Thyroid gland (tissue), 4 donors: ENCODE measurements at regions not wholly inside any gene's neighbourhood (a gene's known extent, or its start where the extent isn't known, plus 50 kb on each side); places are given as distances from the start of the nearest gene placed in this dataset.

Experiments used
- DNase-seq, 2 donors: peaks; one replicate each; pipeline ENCODE4 v3.0.0-alpha.2; 2019
- H3K27ac ChIP-seq, 3 donors: fragments of 200-600 bp; sonication (generic); 1 replicate in 2 of 3; 2 replicates in 1 of 3; pipeline ENCODE4 v1.5.1; 2016 to 2019; ENCODE audit warnings: mild to moderate bottlenecking in 1 of 3, moderate library complexity in 1 of 3
- H3K27me3 ChIP-seq: fragments of 200-600 bp; sonication (generic); one replicate; pipeline ENCODE4 v1.5.1; 2019
- H3K36me3 ChIP-seq, 2 donors: fragments of 200-600 bp; sonication (generic); one replicate each; pipeline ENCODE4 v1.5.1; 2016 to 2019
- H3K4me1 ChIP-seq, 2 donors: fragments of 200-600 bp; sonication (generic); one replicate each; pipeline ENCODE4 v1.5.1; 2017 to 2019
- H3K4me3 ChIP-seq, 3 donors: fragments of 200-600 bp; sonication (generic); replicated peaks in 1 of 3; 1 replicate in 2 of 3; 2 replicates in 1 of 3; pipeline ENCODE4 v1.5.1; 2016; ENCODE audit warnings: mild to moderate bottlenecking in 1 of 3
- H3K9me3 ChIP-seq: fragments of 200-600 bp; sonication (generic); one replicate; pipeline ENCODE4 v1.5.1; 2017
- CTCF ChIP-seq, 6 experiments: fragments of 200-600 bp in 3 of 6; fragments of 450-650 bp in 3 of 6; sonication (generic) in 3 of 6; IDR thresholded peaks; one replicate each; pipeline ENCODE4 v1.5.1; 2016 to 2019; ENCODE audit warnings: antibody characterized with exemption in 6 of 6, mild to moderate bottlenecking in 2 of 6, inconsistent platforms in 1 of 6, moderate library complexity in 1 of 6
- POLR2A ChIP-seq, 2 donors: fragments of 450-650 bp; IDR thresholded peaks; one replicate each; pipeline ENCODE4 v1.6.1; 2017; ENCODE audit warnings: antibody characterized with exemption in 2 of 2, mild to moderate bottlenecking in 2 of 2, moderate library complexity in 1 of 2
- WGBS, 2 donors: methylation state at CpG; one replicate each; pipeline ENCODE4 v1.1.5; 2017; 5-methylcytosine and 5-hydroxymethylcytosine counted together
- intact Hi-C: fragments of 100-400 bp; cut with DNase I; formaldehyde crosslinking; loops from one replicate; pipeline ENCODE4 v1.15.1; 2023

GRCh38 chr18:24704946-24705630 is 244.7 kb downstream of the HRH4 start:
- H3K27me3 ChIP-seq, result no peaks in the 10 kb centered on the region

GRCh38 chr18:24710474-24710873 is 250.0 kb downstream of the HRH4 start:
- no peak overlapping the region for H3K4me3 ChIP-seq
- no peaks in the 10 kb centered on the region for H3K27me3 ChIP-seq
- no peaks in the 10 kb centered on the region for H3K36me3 ChIP-seq
- H3K4me1 ChIP-seq, result no peaks in the 10 kb centered on the region
- no peak overlapping the region for H3K27ac ChIP-seq
- TF ChIP-seq POLR2A (IDR thresholded peaks at IDR 0.05) (no peak), CTCF (IDR thresholded peaks at IDR 0.05) (no peak)
- H3K9me3 ChIP-seq, result no peaks in the 10 kb centered on the region
- no peak for DNase-seq
- intact Hi-C loops, result no loop called here

More at GRCh38 chr18:24704946-24705630, 244.7 kb downstream of the HRH4 start:
- Histone ChIP-seq H3K36me3 (no peaks in the 10 kb centered on the region), H3K27ac (no peak overlapping the region), H3K9me3 (no peaks in the 10 kb centered on the region), H3K4me1 (no peaks in the 10 kb centered on the region), H3K4me3 (no peak overlapping the region)
- intact Hi-C loops, result no loop called here
- WGBS, 2 donors, result 59 to 67% methylated on average over 7 of the region's 7 CpGs
- TF ChIP-seq CTCF (IDR thresholded peaks at IDR 0.05) (no peak), POLR2A (IDR thresholded peaks at IDR 0.05) (no peak)
- DNase-seq, result no peak

GRCh38 chr18:24719791-24720190 is 259.4 kb downstream of the HRH4 start:
- H3K4me1 ChIP-seq, result no peaks in the 10 kb centered on the region
- TF ChIP-seq CTCF (IDR thresholded peaks at IDR 0.05) (no peak), POLR2A (IDR thresholded peaks at IDR 0.05) (no peak)
- H3K27ac ChIP-seq, result no peak overlapping the region
- H3K27me3 ChIP-seq, result no peaks in the 10 kb centered on the region
- H3K4me3 ChIP-seq, result no peak overlapping the region
- H3K36me3 ChIP-seq, result no peaks in the 10 kb centered on the region
- intact Hi-C loops, result loop anchor here (10.0 kb wide), 1 partner anchor 115 kb away; no protein-coding TSS in a partner anchor
- H3K9me3 ChIP-seq, result no peaks in the 10 kb centered on the region
- no peak for DNase-seq

- Histone ChIP-seq H3K9me3 (no peaks in the 10 kb centered on the region), H3K27ac (no peak overlapping the region), H3K4me1 (no peaks in the 10 kb centered on the region), H3K4me3 (no peak overlapping the region), H3K27me3 (no peaks in the 10 kb centered on the region), H3K36me3 (no peaks in the 10 kb centered on the region)
- WGBS, 2 donors, result 78 to 86% methylated on average over 2 of the region's 2 CpGs
- TF ChIP-seq POLR2A (IDR thresholded peaks at IDR 0.05), result no peak
- no peak for TF ChIP-seq CTCF (IDR thresholded peaks at IDR 0.05)
- intact Hi-C loops, result loop anchor here (10.0 kb wide), 1 partner anchor 117 kb away; no protein-coding TSS in a partner anchor
- DNase-seq, result no peak
Observed at GRCh38 chr18:24721388-24721787, 261.0 kb downstream of the HRH4 start.

- no peak overlapping the region for H3K4me3 ChIP-seq
- DNase-seq, result no peak
- no peaks in the 10 kb centered on the region for H3K27me3 ChIP-seq
- intact Hi-C loops, result loop anchor here (5.0 to 10.0 kb wide), 2 partner anchors 121 to 239 kb away; no protein-coding TSS in a partner anchor
- H3K27ac ChIP-seq, result no peak overlapping the region
- 69 to 78% methylated on average over 9 of the region's 9 CpGs for WGBS, 2 donors
- no peak for TF ChIP-seq POLR2A (IDR thresholded peaks at IDR 0.05)
- no peak for TF ChIP-seq CTCF (IDR thresholded peaks at IDR 0.05)
- no peaks in the 10 kb centered on the region for H3K4me1 ChIP-seq
- no peaks in the 10 kb centered on the region for H3K9me3 ChIP-seq
- no peaks in the 10 kb centered on the region for H3K36me3 ChIP-seq
Observed at GRCh38 chr18:24725644-24726415, 265.4 kb downstream of the HRH4 start.
